Pons (tissue), 1 donor: ENCODE measurements at regions not wholly inside any gene's neighbourhood (a gene's known extent, or its start where the extent isn't known, plus 50 kb on each side); places are given as distances from the start of the nearest gene placed in this dataset.

Experiments used
- DNase-seq: peaks from one replicate; pipeline ENCODE4 v3.0.0-alpha.2; 2016; ENCODE audit warnings: low spot score

GRCh38 chr3:187931101-187931500 is 185.8 kb upstream of the BCL6 start:
- no peak for DNase-seq

DNA sequence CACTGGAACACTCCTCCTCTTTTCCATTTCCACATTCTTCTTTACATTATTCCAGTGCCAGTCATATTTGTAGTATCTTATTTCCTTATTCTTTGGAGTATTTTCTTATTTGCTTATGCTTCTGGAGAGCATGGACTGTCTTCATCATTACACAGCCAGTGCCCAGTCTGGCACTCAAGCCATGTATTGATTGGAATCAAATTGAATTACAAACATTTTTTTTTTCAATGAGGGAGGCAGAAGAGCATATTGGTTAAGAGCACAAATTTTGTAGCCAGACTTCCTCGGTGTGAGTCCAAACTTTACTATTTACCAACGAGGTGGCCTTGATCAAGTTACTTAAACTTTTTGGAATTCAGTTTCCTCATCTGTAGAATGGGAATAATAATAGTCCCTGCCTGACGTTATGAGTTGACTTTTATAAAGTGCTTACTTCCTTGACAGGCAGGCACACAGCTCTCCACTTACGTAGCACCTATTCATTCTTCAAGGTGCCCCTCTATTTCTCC is 186.6 kb upstream of the BCL6 start:
- no peak for DNase-seq

DNA sequence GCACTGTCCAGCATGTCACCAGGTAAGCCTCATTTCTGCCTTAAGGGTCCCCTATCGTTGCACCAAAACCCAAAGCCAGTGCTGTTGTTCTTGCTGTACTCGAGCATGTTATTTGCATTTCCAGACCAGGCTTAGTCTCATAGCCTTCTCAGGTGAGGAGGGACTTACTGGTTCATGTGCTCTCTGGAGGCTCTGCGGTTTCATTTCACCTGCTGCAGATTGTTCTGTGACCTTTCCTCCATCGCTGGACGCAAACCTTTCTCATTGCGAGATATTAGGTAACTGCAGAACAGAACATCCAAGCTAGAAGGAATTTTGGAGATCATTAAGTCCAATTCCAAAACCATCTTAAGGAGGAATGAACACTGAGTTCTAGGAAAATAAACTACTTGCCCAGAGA is 187.3 kb upstream of the BCL6 start:
- DNase-seq = no peak

DNA sequence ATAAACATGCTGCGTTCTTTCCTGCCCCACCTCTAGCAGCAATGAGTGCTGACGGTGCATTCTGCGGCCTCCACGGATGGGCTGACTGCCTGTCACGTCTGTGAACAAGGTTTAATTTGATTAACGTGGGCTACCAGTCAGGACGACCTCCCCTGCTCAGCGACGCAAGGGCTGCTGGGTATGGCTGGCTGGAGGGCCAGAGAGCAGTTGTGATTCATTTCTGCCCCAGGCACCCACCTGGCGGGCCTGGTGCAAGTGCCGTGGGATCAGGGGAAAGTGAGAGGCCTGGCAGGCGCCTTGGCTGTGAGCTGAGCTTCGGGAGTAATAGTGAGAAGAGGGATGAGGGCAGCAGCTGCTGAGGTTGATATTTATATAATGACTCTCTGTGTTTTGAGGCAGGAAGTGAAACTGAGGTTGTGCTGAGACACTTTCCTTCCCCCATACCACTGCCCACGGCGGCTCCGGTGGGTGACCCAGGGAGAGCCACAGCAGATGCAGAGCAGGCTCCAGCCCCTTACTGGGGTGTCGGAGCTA is 190.4 kb upstream of the BCL6 start:
- DNase-seq = no peak

- DNase-seq = no peak
These were observed 191.4 kb upstream of the BCL6 start for GRCh38 chr3:187936676-187937075.

GRCh38 chr3:187939891-187940290 is 194.6 kb upstream of the BCL6 start:
- no peak for DNase-seq

DNA sequence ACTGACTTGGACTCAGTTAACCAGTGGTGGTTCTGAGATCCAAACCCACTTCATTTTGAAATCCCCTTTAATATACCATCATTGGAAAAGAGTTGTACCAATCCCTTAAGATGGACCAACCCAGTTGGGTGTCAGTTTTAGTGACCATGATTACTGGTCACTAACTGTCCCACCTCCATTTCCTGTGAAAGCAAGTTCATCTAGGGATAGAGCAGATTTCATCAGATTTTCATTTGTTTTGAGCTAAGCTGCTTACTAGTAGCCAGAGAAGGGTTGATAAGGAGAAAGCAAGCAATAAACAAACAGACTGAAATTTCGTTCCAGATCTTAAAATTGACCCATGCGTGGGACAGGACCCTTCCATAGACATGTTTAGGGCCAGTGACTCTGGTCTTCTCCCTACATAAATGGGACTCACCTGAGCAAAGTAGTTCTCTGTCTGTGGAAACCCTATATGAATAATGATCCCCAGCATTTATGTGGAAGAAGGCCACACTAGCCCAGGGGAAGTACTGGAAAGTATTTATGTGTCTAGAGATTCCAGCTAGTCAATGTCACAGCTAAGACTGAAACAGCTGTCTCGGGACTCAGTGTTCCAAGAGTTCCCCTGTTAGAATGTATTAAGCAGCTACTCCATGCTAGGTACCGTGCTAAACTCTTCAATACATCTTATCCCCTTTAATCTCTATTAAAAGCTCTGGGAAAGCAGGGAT is 196.0 kb upstream of the BCL6 start:
- no peak for DNase-seq

- DNase-seq = no peak
These were observed 196.6 kb upstream of the BCL6 start for GRCh38 chr3:187941848-187942194.

DNA sequence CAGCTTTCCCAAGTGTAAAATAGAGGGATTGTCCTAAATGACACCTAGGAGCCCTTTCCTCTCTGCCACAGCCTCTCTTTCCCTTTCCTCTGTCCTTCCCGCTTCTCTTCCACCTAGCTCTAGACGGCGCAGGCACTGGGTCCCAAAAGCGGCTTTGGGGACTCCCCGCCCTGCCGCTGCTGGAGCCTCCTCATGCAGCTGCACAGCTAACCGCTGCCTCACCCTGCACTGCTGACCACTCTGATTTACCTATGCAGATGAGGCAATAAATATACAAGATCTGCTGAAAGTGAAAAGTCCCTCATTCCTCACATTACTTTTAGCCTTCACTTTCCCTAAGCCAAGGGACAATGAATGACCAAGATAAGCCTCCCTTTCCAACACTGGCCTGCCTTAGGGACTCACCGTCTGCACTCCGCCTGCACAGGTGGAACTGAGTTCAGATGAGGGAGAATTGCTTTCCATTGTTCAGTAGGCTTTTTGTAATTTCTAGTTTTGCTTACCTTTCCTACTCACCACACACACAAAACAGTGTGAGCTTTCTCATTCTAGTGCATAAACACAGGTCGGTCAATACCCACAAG is 197.5 kb upstream of the BCL6 start:
- no peak for DNase-seq

DNA sequence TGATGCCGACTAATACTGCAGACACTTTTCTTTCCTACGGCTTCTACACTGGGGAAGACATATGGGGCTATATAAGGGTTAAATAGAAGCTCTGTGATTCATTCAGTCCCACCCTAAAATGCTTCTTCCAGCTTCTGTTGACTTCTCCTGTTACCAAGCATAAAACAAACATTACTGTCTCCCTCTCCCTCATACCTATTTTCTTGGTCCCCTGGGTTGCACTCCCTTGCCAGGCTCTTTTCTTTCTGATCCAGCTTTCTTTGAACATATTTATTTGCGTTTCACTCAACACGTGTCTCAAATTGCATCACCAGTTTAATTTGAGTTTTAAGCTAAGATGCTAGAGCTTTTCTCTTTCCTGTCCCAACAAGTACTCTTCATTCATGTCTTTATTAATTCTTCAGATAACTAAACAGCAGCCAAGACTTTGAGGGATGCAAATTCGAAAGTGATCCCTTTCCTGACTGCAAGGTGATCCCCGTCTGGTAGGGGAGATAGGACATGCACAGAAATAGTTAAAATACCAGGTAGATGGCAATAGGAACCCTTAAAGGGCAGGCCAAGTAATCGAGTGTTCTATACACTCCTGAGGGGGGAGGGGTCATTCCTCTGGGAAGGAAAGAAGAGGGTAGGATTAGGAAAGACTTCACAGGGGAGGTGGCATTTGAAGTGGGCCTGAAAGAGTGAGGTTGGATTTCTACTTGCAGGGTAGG is 198.6 kb upstream of the BCL6 start:
- DNase-seq = no peak

DNA sequence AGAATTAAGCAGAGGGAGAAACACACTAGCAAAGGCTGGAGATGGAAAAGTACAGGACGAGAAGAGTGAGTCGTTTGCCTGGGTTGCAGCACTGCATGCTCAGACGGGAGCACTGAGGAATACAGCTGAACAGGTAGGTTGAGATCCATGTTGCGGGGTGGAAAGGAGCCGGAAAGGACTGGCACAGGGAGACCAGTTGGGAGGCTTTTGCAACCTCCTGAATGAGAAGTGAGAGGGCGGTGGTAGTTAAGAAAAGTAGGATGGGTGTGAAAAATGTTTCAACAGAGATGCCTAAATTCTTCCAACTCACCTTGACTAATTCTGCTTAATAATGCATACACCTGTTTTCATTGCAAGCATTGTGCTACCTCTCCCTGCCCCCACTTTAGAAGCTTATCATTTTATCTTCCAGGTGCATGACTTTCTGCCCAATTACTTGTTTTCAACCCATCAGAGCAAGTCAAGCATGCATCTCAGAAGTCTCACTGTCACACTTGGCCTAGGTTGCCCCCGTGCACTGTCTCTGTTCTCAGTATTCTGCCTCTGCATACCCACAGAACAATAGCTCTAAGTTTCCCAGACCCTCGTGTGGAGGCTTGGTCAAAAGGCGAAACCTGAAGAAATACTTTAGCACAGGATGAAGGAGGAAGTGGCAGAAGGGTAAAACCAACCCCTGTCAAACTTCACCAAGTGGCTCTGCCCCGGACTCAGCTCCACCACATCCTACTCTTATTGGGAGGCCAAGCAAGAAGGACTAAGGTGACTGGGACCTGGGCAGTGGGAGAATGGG is 199.3 kb upstream of the BCL6 start:
- no peak for DNase-seq

- DNase-seq = no peak
These were observed 200.1 kb upstream of the BCL6 start for GRCh38 chr3:187945374-187945773.

- no peak for DNase-seq
These were observed 201.0 kb upstream of the BCL6 start for GRCh38 chr3:187946163-187946691.

GRCh38 chr3:187946981-187947380 is 201.7 kb upstream of the BCL6 start:
- no peak for DNase-seq

DNA sequence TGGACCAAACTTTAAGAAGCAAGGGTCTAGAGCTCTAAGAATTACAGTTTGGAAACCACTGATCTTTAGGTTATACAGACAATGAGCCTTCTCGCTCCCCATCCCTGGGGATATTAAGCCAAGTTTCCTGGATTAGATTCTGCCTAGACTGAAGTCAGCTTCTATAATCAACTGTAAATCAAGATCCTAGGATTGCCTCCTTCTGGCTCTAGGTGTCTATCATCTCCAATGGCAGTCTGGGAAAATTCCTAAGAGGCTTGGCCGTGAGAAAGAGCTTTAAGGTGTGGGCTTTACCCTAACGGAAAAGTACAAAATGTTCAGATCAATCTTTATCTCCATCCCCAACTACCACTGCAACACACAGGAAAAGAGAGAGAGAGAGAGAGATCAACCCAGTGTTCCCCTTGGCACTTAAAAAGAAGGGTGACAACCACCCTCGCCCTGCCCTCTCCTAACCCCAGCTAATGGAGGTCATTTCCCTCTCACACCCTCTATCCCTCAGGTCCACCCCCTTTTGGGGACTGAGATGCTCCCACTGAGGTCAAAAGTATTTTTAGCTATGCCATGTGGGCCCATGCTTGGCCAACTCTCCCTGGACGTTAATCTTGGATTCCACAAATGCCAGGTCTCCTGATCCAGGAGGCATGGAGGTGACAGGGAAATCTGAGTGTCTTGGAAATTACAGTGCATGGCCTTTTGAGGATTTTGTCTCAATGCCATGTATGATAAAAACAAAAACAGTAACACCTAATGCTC is 202.8 kb upstream of the BCL6 start:
- no peak for DNase-seq

- DNase-seq = no peak
These were observed 204.0 kb upstream of the BCL6 start for GRCh38 chr3:187949093-187949820.

DNA sequence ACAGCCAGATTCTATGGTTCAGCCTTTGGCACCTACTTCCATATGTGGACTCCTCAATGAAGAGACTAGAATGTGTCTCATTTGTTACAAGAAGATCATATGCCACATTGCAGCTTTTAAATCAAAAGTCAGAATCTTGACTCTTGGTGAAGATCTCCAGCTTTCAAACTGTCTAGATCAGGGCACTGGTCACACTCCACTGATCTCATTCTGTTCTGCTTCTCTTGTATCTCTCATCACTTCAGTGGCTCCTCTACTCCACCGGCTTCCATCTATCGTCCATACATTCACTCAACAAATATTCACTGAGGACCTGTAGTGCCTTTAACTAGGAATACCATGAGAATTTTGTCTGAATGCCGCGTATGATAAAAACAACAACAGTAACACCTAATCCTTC is 203.3 kb upstream of the LPP start:
- DNase-seq = no peak

DNA sequence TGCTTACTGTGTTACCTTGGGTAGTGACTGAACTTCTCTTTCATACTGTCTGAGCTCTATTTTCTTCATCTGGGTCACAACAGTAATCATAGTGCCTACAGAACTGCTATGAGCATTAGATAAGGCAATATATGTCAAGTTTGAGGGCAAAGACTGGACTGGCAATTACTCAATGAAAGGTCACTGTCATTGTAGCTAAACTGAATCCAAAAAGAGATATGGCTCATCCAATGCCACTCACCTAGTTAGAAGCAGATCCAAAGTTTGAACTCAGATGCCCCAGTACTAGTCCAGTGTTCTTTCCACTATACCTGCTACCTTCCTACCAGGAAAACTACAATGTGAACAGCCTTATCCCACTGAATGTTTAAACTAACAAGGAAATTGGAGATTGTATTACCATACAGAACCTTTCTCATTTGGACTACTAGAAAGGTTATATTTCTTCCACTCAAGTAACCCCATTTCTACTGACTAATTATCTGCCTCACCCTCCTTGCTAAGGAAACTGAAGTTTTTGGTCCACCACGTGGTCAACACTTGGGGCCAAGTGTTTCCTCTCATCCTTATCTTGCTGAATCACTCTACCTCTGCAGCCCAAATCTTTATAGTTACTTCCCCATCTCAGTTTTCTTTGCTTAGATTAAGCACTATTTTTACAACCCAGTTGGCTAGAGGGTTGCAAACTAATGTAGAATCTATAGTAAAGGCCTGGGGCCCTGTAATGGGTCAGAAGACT is 202.3 kb upstream of the LPP start:
- no peak for DNase-seq

GRCh38 chr3:187952849-187953248 is 201.1 kb upstream of the LPP start:
- no peak for DNase-seq

- DNase-seq = no peak
These were observed 199.5 kb upstream of the LPP start for GRCh38 chr3:187954516-187954872.
